Mesothelial cell of epicardium (in vitro differentiated cells): ENCODE measurements at regions not wholly inside any gene's neighbourhood (a gene's known extent, or its start where the extent isn't known, plus 50 kb on each side); places are given as distances from the start of the nearest gene placed in this dataset.

Experiments used
- DNase-seq, 2 experiments: peaks; one replicate each; pipeline ENCODE4 v3.0.0; 2021; ENCODE audit warnings: low spot score in 2 of 2; ENCODE audit not compliant: unreplicated experiment in 2 of 2
- H3K27ac Mint-ChIP-seq: 2 replicates; pipeline ENCODE4 v1.8.0; 2021; ENCODE audit warnings: mixed read lengths
- H3K27me3 Mint-ChIP-seq: 2 replicates; pipeline ENCODE4 v1.8.0; 2021; ENCODE audit warnings: low read depth, mixed read lengths
- H3K36me3 Mint-ChIP-seq: 2 replicates; pipeline ENCODE4 v1.8.0; 2021; ENCODE audit warnings: mixed read lengths
- H3K4me1 Mint-ChIP-seq: 2 replicates; pipeline ENCODE4 v1.8.0; 2021; ENCODE audit warnings: mixed read lengths
- H3K4me3 Mint-ChIP-seq: 2 replicates; pipeline ENCODE4 v1.8.0; 2021; ENCODE audit warnings: mild to moderate bottlenecking, moderate library complexity, mixed read lengths
- H3K9me3 Mint-ChIP-seq: 2 replicates; pipeline ENCODE4 v1.8.0; 2021; ENCODE audit warnings: mixed read lengths
- CTCF ChIP-seq: fragments of 200-600 bp; sonication (generic); IDR thresholded peaks from one replicate; pipeline ENCODE4 v1.5.0; 2021; ENCODE audit warnings: antibody characterized with exemption; ENCODE audit not compliant: unreplicated experiment

- Mint-ChIP-seq H3K9me3 (no peaks in the 10 kb centered on the region), H3K27me3 (peaks cover 10% of the 10 kb centered on the region), H3K36me3 (no peaks in the 10 kb centered on the region), H3K4me1 (peaks cover 26% of the 10 kb centered on the region), H3K4me3 (no peak overlapping the region), H3K27ac (no peak overlapping the region)
- no peak for DNase-seq
- no peak for TF ChIP-seq CTCF
Measured at GRCh38 chr11:113562981-113563461, 87.8 kb upstream of the DRD2 start.

GRCh38 chr11:113562576-113562975, 87.4 kb upstream of the DRD2 start:
- TF ChIP-seq CTCF: no peak
- Mint-ChIP-seq H3K9me3 (no peaks in the 10 kb centered on the region), H3K36me3 (no peaks in the 10 kb centered on the region), H3K27me3 (peaks cover 7% of the 10 kb centered on the region), H3K4me1 (peaks cover 23% of the 10 kb centered on the region), H3K27ac (no peak overlapping the region), H3K4me3 (no peak overlapping the region)
- DNase-seq: no peak

- no peak for TF ChIP-seq CTCF
- Mint-ChIP-seq H3K27me3 (no peaks in the 10 kb centered on the region), H3K4me3 (no peak overlapping the region), H3K27ac (no peak overlapping the region), H3K36me3 (no peaks in the 10 kb centered on the region), H3K4me1 (peaks cover 18% of the 10 kb centered on the region), H3K9me3 (no peaks in the 10 kb centered on the region)
- DNase-seq: no peak
Measured at GRCh38 chr11:113557926-113558325, 82.7 kb upstream of the DRD2 start.

GRCh38 chr11:113556036-113556435, 80.8 kb upstream of the DRD2 start:
- no peak for DNase-seq
- no peak overlapping the region for H3K4me3 Mint-ChIP-seq
- H3K27me3 Mint-ChIP-seq: no peaks in the 10 kb centered on the region
- no peak for TF ChIP-seq CTCF
- peaks cover 15% of the 10 kb centered on the region for H3K4me1 Mint-ChIP-seq
- H3K27ac Mint-ChIP-seq: no peak overlapping the region
- no peaks in the 10 kb centered on the region for H3K36me3 Mint-ChIP-seq
- H3K9me3 Mint-ChIP-seq: no peaks in the 10 kb centered on the region

- DNase-seq: no peak
- Mint-ChIP-seq H3K9me3 (no peaks in the 10 kb centered on the region), H3K4me1 (peaks cover 18% of the 10 kb centered on the region), H3K27ac (no peak overlapping the region), H3K4me3 (no peak overlapping the region), H3K36me3 (no peaks in the 10 kb centered on the region), H3K27me3 (no peaks in the 10 kb centered on the region)
- no peak for TF ChIP-seq CTCF
Measured at GRCh38 chr11:113555071-113555619, 79.9 kb upstream of the DRD2 start.

GRCh38 chr11:113554526-113554925, 79.3 kb upstream of the DRD2 start:
- Mint-ChIP-seq H3K27ac (no peak overlapping the region), H3K4me3 (no peak overlapping the region), H3K36me3 (no peaks in the 10 kb centered on the region), H3K9me3 (no peaks in the 10 kb centered on the region), H3K4me1 (peaks cover 22% of the 10 kb centered on the region), H3K27me3 (no peaks in the 10 kb centered on the region)
- TF ChIP-seq CTCF: no peak
- no peak for DNase-seq
